ENCODE measurements at regions not wholly inside any gene's neighbourhood (a gene's known extent, or its start where the extent isn't known, plus 50 kb on each side); places are given as distances from the start of the nearest gene placed in this dataset.

GRCh38 chr2:172232708-172233396, 130.2 kb upstream of the DLX2 start:
- no peak for DNase-seq

- no peak for DNase-seq
These were observed 131.5 kb upstream of the DLX2 start for GRCh38 chr2:172233987-172234715.

GRCh38 chr2:172234716-172235691, 132.3 kb upstream of the DLX2 start:
- DNase-seq, result peak; percentile 95

GRCh38 chr2:172239944-172240590, 137.4 kb upstream of the DLX2 start:
- DNase-seq, result peak; percentile 18

DNA sequence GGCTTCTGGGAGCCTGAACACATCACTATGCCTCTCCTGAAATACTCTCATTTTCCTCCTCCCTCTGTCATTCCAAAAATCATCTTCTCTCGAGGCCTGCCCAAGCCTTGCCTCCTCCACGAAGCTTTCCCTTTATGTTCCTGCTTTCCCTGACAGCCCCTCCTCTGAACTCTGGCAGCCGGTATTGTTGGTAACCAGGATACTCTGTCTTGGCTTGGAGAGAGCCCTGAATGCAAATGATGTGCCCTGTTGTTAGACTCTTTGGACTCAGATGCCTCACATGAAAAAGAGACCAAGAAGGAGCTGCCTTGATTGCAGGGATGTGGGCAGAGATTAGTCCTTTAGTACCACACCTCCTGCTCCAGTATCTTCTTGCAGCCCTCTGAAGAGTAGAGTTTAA, 138.5 kb upstream of the DLX2 start:
- no peak for DNase-seq

DNA sequence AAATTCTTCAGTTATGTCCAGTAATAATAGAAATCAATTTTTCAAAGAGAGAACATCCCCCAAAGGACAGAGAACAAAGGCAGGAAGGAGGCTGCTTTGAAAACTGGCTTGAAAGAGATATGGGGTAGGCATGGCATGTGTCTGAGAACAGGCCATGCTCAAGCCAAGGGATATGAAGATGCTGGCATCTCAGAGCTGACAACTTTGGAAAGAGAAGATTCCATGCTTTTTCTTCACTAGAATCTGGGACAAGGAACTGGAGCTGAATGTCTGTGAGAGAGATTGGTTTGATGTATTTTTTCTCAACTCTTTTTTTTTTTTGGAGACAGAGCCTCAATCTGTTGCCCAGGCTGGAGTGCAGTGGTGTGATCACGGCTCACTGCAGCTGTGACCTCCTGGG, 139.8 kb upstream of the DLX2 start:
- no peak for DNase-seq

GRCh38 chr2:172242961-172243360, 140.3 kb upstream of the DLX2 start:
- peak; percentile 24 for DNase-seq

GRCh38 chr2:172244419-172245130, 141.9 kb upstream of the DLX2 start:
- no peak for DNase-seq

- no peak for DNase-seq
These were observed 143.9 kb upstream of the DLX2 start for GRCh38 chr2:172246649-172247048.

GRCh38 chr2:172247203-172247602, 144.5 kb upstream of the DLX2 start:
- no peak for DNase-seq

- DNase-seq, result no peak
These were observed 145.7 kb upstream of the DLX2 start for GRCh38 chr2:172248381-172248780.

- no peak for DNase-seq
These were observed 146.1 kb upstream of the DLX2 start for GRCh38 chr2:172248785-172249187.

- no peak for DNase-seq
These were observed 146.6 kb upstream of the DLX2 start for GRCh38 chr2:172249334-172249733.

GRCh38 chr2:172249986-172250385, 147.3 kb upstream of the DLX2 start:
- no peak for DNase-seq

- DNase-seq, result no peak
These were observed 148.5 kb upstream of the DLX2 start for GRCh38 chr2:172251231-172251630.

GRCh38 chr2:172252154-172252553, 149.5 kb upstream of the DLX2 start:
- DNase-seq, result no peak

DNA sequence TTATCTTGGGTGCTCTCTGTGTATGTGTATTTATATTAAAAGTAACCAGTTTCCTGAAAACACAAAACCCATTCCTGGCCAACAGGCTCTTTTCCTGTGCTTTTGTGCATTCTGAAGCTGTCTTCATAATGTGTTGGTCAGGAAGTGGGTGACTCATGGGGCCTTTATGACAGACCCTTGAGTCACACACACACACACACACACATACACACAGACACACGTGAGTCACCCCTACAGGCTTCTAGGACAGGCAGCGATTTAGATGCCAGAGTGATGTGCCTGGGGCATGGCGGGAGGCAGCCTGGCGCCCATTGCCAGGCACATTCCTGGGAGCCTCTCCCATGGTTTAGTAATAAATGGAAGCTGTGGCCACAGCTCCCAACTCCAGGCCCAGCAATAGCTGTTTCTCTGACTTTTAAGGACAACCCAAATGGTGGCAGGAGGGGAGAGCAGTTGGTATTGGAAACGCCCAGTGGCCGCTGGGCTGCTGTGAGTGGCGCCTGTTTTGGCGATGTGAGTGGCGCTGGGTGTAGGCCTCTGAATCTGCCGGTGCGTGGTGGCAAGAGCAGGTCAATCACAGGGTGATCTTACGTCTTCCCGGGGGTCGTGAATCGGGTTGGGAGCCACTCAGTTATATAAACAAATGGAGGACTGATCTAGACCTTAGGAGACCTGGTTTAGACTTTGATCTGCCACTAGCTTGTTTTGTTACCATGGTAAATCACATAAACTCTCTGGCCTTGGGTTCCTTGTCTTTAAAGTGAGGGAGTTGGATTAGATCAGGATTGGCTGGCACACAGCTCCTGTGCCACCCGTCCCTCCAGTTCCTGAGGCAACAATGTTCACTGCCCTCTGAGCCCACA, 150.7 kb upstream of the DLX2 start:
- DNase-seq, result no peak

DNA sequence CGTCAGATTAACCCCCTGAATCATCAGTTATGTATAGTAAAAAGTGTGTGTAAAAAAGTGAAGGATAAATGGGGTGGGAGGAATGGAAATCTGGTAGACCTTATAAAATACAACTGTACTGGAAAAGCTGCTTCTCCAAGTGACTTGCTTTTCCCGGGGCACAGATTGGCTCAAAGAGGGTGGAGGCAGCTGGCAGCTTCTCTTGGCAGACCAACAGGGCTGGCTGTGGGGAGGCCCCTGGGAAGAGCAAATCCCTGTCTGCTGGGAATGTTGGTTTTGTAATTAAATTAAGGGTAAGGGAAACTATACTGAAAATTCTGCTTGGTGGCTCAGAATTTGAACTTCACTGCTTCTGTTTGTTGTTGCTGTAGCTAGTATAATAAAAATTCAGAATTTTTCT, 154.2 kb upstream of the DLX2 start:
- no peak for DNase-seq

GRCh38 chr2:172259827-172260226, 157.1 kb upstream of the DLX2 start:
- DNase-seq, result no peak

GRCh38 chr2:172260336-172260735, 157.6 kb upstream of the DLX2 start:
- no peak for DNase-seq

- DNase-seq, result no peak
These were observed 158.6 kb upstream of the DLX2 start for GRCh38 chr2:172261292-172261691.
